Endodermal cell (in vitro differentiated cells): ENCODE measurements at regions not wholly inside any gene's neighbourhood (a gene's known extent, or its start where the extent isn't known, plus 50 kb on each side); places are given as distances from the start of the nearest gene placed in this dataset.
A peak's percentile ranks its signal among the peaks of the same experiment; 100 is the strongest.

Source experiments
- DNase-seq: peaks from one replicate; pipeline ENCODE4 v3.0.0-alpha.2; 2017
- H3K27ac ChIP-seq: 2 replicates; pipeline ENCODE4 v1.5.1; 2013; ENCODE audit warnings: mild to moderate bottlenecking, low read depth, low read length, moderate library complexity
- H3K27me3 ChIP-seq: 2 replicates; pipeline ENCODE4 v1.6.1; 2013; ENCODE audit warnings: mild to moderate bottlenecking, low read length, moderate library complexity; ENCODE audit not compliant: insufficient read depth, control insufficient read depth, poor library complexity, severe bottlenecking
- H3K36me3 ChIP-seq: 2 replicates; pipeline ENCODE4 v1.7.0; 2013; ENCODE audit warnings: mild to moderate bottlenecking, low read length, moderate library complexity; ENCODE audit not compliant: control insufficient read depth, insufficient read depth
- H3K4me1 ChIP-seq: one replicate; pipeline ENCODE4 v1.7.0; 2013; ENCODE audit warnings: low read length; ENCODE audit not compliant: control insufficient read depth, insufficient read depth
- H3K4me3 ChIP-seq: 2 replicates; pipeline ENCODE4 v1.5.1; 2013; ENCODE audit warnings: mild to moderate bottlenecking, low read length, moderate library complexity
- H3K9ac ChIP-seq: 2 replicates; pipeline ENCODE4 v1.6.1; 2013; ENCODE audit warnings: mild to moderate bottlenecking, low read length, moderate library complexity; ENCODE audit not compliant: poor library complexity, severe bottlenecking; ENCODE audit errors: extremely low read depth
- H3K9me3 ChIP-seq: 2 replicates; pipeline ENCODE4 v1.6.1; 2013; ENCODE audit warnings: mild to moderate bottlenecking, low read length, moderate library complexity; ENCODE audit not compliant: control insufficient read depth
- H3K27ac Mint-ChIP-seq: 2 replicates; pipeline ENCODE4 v1.8.0; 2020; ENCODE audit warnings: mixed read lengths
- H3K27me3 Mint-ChIP-seq: 2 replicates; pipeline ENCODE4 v1.8.0; 2021; ENCODE audit warnings: mild to moderate bottlenecking, mixed read lengths; ENCODE audit not compliant: insufficient read depth
- H3K36me3 Mint-ChIP-seq: 2 replicates; pipeline ENCODE4 v1.8.0; 2020; ENCODE audit warnings: low read depth, mixed read lengths
- H3K4me1 Mint-ChIP-seq: 2 replicates; pipeline ENCODE4 v1.8.0; 2020; ENCODE audit warnings: mixed read lengths
- H3K4me3 Mint-ChIP-seq: 2 replicates; pipeline ENCODE4 v1.8.0; 2020; ENCODE audit warnings: mild to moderate bottlenecking, moderate library complexity, mixed read lengths
- H3K9me3 Mint-ChIP-seq: 2 replicates; pipeline ENCODE4 v1.8.0; 2020; ENCODE audit warnings: mild to moderate bottlenecking, mixed read lengths
- CTCF ChIP-seq: fragments of 200-600 bp; sonication (generic); conservative IDR thresholded peaks from 2 replicates; pipeline ENCODE4 v1.5.0; 2021; ENCODE audit warnings: antibody characterized with exemption, mild to moderate bottlenecking
- WGBS, 2 experiments: methylation state at CpG; one replicate each; pipeline versions ENCODE4 v1.1.5 to v1.1.7; 2013; ENCODE audit warnings: missing lambda C conversion rate in 2 of 2, mixed read lengths in 1 of 2; ENCODE audit not compliant: insufficient coverage in 1 of 2, insufficient read length in 1 of 2; 5-methylcytosine and 5-hydroxymethylcytosine counted together

GRCh38 chr6:93017626-93018025 lies 401.7 kb downstream of the EPHA7 start:
- H3K27me3 Mint-ChIP-seq: peaks cover 2% of the 10 kb centered on the region
- no peaks in the 10 kb centered on the region for H3K27me3 ChIP-seq
- H3K27ac Mint-ChIP-seq: no peak overlapping the region
- no peak overlapping the region for H3K4me3 ChIP-seq
- H3K9ac ChIP-seq: no peak overlapping the region
- H3K9me3 ChIP-seq: no peaks in the 10 kb centered on the region
- TF ChIP-seq CTCF: no peak
- no peaks in the 10 kb centered on the region for H3K36me3 Mint-ChIP-seq
- H3K4me3 Mint-ChIP-seq: no peak overlapping the region
- no peaks in the 10 kb centered on the region for H3K4me1 ChIP-seq
- H3K36me3 ChIP-seq: no peaks in the 10 kb centered on the region
- no peak for DNase-seq
- peaks cover 2% of the 10 kb centered on the region for H3K9me3 Mint-ChIP-seq
- no peak overlapping the region for H3K27ac ChIP-seq
- 89 to 92% methylated on average over 1 of the region's 1 CpG for WGBS, 2 experiments
- peaks cover 17% of the 10 kb centered on the region for H3K4me1 Mint-ChIP-seq

- peak; percentile 77 for DNase-seq
- TF ChIP-seq CTCF: peak; percentile 78
- no peaks in the 10 kb centered on the region for H3K36me3 Mint-ChIP-seq
- H3K4me1 Mint-ChIP-seq: peaks cover 14% of the 10 kb centered on the region
- no peak overlapping the region for H3K27ac Mint-ChIP-seq
- H3K4me3 Mint-ChIP-seq: no peak overlapping the region
- Histone ChIP-seq H3K9ac (no peak overlapping the region), H3K4me1 (no peaks in the 10 kb centered on the region), H3K36me3 (no peaks in the 10 kb centered on the region), H3K27me3 (no peaks in the 10 kb centered on the region), H3K27ac (no peak overlapping the region), H3K9me3 (no peaks in the 10 kb centered on the region), H3K4me3 (no peak overlapping the region)
- peaks cover 2% of the 10 kb centered on the region for H3K27me3 Mint-ChIP-seq
- peaks cover 2% of the 10 kb centered on the region for H3K9me3 Mint-ChIP-seq
- WGBS, 2 experiments: 68 to 100% methylated on average over 1 to 2 of the region's 2 CpGs
Measured at GRCh38 chr6:93017213-93017612, 402.1 kb downstream of the EPHA7 start.

- no peak overlapping the region for H3K9ac ChIP-seq
- WGBS, 2 experiments: 92% methylated on average over 2 of the region's 2 CpGs; no CpG with 5 or more reads in 1 of the 2 experiments
- no peak overlapping the region for H3K4me3 Mint-ChIP-seq
- no peak for DNase-seq
- no peaks in the 10 kb centered on the region for H3K36me3 ChIP-seq
- peaks cover 2% of the 10 kb centered on the region for H3K27me3 Mint-ChIP-seq
- no peaks in the 10 kb centered on the region for H3K27me3 ChIP-seq
- H3K4me1 Mint-ChIP-seq: peaks cover 7% of the 10 kb centered on the region
- H3K27ac Mint-ChIP-seq: no peak overlapping the region
- no peaks in the 10 kb centered on the region for H3K36me3 Mint-ChIP-seq
- no peak overlapping the region for H3K4me3 ChIP-seq
- no peak for TF ChIP-seq CTCF
- H3K4me1 ChIP-seq: no peaks in the 10 kb centered on the region
- H3K9me3 Mint-ChIP-seq: peaks cover 2% of the 10 kb centered on the region
- H3K27ac ChIP-seq: no peak overlapping the region
- no peaks in the 10 kb centered on the region for H3K9me3 ChIP-seq
Measured at GRCh38 chr6:93013054-93013453, 406.3 kb downstream of the EPHA7 start.
